ENCODE measurements at regions not wholly inside any gene's neighbourhood (a gene's known extent, or its start where the extent isn't known, plus 50 kb on each side); places are given as distances from the start of the nearest gene placed in this dataset.

DNA sequence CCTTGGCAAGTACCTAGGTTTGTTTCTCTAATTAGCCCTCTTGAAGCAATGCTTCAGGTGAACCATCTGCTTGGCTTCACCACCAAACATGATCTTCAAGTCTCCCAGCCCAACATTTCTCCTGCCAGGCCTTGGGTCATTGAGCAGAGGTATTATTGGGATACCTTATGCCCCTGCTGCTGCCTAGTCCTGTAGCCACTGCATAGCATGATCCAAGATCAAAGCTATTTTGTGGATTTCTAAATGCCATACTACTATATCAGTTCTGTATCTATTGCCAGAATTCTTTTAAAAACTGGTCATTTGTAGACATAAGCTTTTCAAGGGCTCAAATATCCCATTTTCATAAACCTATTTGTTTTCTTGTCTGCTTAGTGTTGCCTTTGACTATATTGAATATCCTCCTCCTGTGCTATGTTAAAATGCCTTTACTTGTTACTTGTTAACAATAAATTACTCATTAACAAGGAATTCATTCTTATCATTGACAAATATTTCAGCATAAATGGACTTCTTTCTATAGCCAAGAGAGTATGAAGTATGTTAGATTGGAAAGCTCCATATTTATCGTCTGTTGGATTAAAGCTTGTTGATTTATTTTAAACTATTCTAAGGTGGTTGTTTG lies 204.5 kb upstream of the RBBP8 start:
- TF ChIP-seq CTCF (IDR thresholded peaks at IDR 0.05; ENCODE audit: insufficient read depth, low read length, poor library complexity, severe bottlenecking) (no peak), EZH2phosphoT487 (conservative IDR thresholded peaks at IDR 0.05; ENCODE audit: low read length) (no peak)
